Neural cell (in vitro differentiated cells): ENCODE measurements at regions not wholly inside any gene's neighbourhood (a gene's known extent, or its start where the extent isn't known, plus 50 kb on each side); places are given as distances from the start of the nearest gene placed in this dataset.

Experiments
- EP300 ChIP-seq: fragments of 450-650 bp; conservative IDR thresholded peaks from 2 replicates; pipeline ENCODE4 v1.6.1; 2014; ENCODE audit warnings: antibody characterized with exemption, mild to moderate bottlenecking, moderate library complexity; ENCODE audit not compliant: poor library complexity, severe bottlenecking
- EZH2 ChIP-seq: fragments of 200-600, 300-800 bp; shearing (Covaris generic), sonication (generic); IDR thresholded peaks from 2 replicates; pipeline ENCODE4 v1.6.1; 2014; ENCODE audit warnings: antibody characterized with exemption, low read length, borderline replicate concordance, mild to moderate bottlenecking; ENCODE audit not compliant: insufficient read depth, poor library complexity, severe bottlenecking
- POLR2AphosphoS5 ChIP-seq: IDR thresholded peaks from 2 replicates; pipeline ENCODE4 v1.6.1; 2012
- RAD21 ChIP-seq: fragments of 450-650 bp; conservative IDR thresholded peaks from 2 replicates; pipeline ENCODE4 v1.6.1; 2014; ENCODE audit warnings: antibody characterized with exemption, mild to moderate bottlenecking, moderate library complexity
- TF ChIP-seq, protein P1 (sequence below): fragments of 450-650 bp; IDR thresholded peaks from 2 replicates; pipeline ENCODE4 v1.5.1; 2014; ENCODE audit warnings: antibody characterized with exemption, mild to moderate bottlenecking, moderate library complexity; ENCODE audit not compliant: poor library complexity, severe bottlenecking

DNA sequence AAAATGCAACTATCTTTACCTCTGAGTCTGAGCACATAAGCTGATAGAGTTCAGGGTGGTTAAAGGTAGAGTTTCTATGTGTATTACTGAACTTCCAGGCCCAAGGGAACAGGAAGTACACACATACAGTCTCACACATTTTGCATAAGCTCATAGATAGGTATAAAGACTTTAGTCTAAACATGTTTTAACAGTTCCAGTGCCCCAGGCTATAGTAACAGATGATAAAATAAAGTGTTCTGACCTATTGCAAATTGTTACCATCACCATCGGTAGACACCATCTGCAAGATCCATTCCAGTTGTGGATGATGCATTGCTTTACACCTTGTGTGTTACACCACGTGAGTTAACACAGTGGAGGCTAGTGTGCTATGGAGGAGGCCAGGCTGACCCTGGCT lies 95.8 kb downstream of the TMEM174 start:
- TF ChIP-seq, protein P1, sequence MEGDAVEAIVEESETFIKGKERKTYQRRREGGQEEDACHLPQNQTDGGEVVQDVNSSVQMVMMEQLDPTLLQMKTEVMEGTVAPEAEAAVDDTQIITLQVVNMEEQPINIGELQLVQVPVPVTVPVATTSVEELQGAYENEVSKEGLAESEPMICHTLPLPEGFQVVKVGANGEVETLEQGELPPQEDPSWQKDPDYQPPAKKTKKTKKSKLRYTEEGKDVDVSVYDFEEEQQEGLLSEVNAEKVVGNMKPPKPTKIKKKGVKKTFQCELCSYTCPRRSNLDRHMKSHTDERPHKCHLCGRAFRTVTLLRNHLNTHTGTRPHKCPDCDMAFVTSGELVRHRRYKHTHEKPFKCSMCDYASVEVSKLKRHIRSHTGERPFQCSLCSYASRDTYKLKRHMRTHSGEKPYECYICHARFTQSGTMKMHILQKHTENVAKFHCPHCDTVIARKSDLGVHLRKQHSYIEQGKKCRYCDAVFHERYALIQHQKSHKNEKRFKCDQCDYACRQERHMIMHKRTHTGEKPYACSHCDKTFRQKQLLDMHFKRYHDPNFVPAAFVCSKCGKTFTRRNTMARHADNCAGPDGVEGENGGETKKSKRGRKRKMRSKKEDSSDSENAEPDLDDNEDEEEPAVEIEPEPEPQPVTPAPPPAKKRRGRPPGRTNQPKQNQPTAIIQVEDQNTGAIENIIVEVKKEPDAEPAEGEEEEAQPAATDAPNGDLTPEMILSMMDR, result no peak
- no peak for TF ChIP-seq EZH2
- TF ChIP-seq POLR2AphosphoS5, result no peak
- no peak for TF ChIP-seq RAD21
- TF ChIP-seq EP300, result no peak
